ENCODE measurements at regions not wholly inside any gene's neighbourhood (a gene's known extent, or its start where the extent isn't known, plus 50 kb on each side); places are given as distances from the start of the nearest gene placed in this dataset.

DNA sequence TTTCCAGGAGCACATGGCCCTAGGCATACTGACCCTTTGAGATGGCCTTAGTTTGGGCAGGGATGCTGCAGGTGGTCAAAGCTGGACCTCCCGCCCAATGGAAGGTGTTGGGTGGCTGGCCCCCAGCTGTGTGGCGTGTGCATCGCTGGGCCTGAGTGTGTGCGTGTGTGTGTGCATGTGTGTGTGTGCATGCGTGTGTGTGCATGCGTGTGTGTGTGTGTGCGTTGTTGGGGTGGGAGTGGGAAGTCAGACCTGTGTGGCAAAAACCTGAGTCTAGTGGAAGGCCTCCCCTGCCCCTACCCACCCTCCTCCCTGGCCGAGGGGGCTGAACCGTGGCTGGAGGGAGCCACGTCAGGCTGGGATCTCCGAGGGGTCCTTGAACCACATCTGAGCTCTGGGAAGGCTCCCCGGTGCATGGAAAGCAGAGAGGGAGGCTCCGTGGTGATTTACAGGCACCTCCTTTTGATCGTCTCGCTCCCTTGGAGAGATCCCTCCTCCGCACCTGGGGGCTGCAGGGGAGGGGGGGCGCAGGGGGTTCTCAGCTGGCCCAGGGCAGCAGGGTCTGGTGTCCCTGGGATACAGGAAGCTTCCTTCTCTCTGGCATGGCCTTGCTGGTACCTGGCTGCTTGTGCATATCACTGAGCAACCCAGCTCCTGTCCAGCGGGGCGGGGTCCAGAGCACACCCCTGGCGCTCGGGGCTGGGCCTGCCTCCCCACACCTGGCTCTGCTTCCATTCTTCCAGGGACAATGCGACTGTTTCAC is 124.7 kb upstream of the WNT4 start:
- no peak for DNase-seq

DNA sequence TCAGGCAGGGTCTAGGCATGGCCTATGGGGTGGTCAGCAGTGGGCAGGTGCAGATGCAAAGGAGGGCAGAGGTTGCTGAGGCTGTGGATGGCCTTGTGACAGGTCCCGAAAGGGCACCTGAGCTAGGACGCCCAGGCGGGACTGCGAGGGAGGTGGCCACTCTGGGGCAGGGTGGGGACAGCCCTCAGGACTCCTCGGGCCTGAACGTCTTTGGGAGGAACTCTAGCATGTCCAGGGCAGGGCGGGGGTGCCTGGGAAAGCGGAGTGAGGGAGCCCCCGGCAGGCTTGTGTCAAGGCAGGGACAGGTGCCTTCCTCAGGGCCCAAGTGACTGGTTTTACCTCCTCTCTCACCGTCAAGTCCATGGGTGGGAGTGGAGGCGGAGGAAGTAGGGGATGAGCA is 125.4 kb upstream of the WNT4 start:
- no peak for DNase-seq

DNA sequence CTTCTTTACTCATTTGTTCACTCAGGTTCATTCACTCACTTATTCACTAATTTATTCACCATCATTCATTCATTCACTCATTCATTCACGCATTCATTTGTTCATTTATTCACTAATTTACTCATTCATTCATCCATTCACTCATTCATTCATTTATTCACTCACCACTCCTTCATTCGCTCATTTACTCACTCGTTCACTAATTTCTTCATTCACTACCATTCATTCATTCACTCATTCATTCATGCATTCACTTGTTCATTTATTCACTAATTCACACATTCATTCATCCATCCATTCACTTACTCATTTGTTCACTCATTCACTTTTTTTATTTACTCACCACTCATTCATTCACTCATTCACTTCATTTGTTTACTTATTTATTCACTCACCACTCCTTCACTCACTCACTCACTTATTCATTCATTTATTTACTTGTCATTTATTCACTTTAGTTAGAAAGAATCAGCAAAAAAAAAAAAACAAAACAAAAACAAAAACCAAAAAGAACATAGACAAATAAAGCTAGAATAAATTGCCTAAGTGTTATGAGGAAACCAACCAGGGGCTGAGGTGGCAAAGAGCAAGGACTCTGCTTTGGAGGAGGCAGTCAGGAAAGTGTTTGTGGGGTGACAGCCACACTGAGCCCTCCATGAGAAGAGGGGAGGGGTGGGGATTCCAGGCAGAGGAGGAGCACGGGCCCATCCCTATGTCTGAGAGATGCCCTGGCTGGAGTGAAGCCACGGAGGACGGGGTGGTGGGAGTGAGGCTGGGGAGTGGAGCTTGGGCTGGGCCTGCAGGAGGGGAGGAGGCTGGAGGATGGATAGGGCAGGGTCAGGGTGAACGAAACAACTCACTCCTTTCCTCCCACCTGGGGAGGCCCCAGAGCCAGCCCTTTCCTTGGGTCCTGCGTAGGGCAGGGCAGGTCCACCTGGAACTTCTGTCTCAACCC is 129.2 kb upstream of the WNT4 start:
- DNase-seq, result no peak

DNA sequence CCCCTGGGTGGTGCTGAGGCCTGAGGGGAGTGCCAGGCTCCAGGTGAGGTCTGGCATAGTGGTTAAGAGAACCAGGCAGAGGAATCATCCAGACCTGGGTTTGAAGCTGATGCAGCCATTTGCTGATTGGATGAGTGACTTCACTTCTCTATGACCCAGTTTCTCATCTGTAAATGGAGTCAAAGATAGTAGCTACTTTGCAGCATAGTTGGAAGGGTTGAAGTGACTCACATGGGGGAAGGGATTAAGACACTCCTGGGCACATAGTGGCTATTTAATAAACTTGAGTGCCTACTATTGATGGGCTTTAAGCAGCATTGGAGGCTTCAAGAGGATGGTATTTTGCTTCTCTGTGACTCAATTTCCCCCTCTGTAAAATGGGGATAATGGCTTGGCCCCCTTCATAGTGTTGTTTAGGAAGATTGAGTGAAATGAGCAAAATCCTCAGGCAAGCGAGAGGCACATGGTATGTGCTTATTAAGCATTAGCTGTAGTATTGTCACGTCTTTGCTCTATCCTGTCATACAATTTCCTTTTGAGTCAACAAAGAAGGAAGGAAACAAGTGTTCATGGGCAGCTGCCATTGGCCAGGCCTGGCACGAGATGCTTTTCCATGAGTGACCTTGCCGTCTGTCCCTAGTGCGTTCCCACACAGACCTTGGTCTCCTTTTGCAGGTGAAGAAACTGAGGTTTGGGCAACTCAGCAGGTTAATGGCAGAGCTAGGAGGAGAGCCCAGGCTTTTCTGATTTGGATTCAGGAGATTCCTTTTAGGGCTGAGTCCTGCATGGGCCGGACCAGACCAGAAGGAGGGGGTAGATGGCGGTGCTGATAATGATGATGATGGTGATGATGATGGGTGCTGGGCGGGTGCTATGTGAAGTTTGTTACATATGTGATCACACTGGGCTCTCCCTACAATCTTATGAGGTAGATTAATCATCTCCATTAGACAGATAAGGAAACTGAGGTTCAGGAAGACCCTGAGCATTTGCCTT is 131.1 kb upstream of the WNT4 start:
- DNase-seq, result no peak

DNA sequence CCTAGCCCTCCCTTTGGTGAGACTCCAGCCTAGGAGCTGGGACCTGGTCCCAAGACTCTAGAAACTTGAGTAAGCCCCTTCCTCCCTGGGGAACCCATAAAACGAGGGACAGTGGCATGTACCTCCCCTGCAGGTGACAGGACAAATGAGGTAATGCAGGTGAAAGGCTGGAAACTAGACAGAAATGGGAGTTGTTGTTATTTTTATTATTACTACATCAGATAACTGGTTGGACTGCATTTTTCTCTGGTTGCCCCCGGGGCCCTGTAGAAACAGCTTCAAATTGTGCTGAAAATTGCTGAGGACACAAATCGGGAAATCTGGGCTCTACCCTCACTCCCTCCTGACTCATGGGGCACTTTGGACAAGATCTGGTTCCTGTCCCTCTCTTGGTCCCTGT is 132.3 kb upstream of the WNT4 start:
- no peak for DNase-seq

DNA sequence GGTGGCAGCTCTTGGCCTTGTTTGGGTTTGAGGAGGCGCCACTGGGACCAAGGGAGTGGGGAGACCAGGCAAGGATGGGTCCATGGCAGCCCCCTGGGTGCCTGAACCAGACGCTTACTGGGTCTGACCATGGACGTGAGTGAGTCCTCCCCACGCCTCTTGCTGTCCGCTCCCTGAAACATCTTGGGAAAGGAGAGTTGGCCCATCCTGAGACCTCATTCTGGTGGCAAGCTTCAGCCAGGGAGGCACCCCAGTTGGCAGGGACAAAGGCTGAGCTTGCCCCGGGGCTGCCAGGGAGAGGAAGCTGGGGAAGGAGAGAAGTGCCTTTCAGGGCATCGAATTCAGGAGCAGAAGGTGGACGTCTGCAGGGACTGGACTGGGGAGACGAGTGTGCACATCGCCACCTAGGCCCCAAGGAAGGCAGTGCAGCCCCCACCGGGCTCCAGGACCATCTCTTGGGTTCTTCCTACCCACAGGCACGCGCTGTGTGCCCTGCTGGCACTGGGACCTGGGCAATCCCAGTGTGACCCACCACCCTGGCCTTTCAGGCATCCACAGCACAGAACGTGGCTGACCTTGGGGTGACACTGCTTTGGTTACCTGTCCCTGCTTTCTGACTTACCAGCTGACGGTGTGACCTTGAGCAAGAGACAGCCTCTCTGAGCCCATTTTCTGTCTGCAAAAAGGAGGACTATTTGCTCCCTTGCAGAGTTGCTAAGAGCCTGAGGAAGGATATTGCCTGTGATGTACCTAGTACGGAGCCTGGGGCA is 132.9 kb upstream of the WNT4 start:
- no peak for DNase-seq

DNA sequence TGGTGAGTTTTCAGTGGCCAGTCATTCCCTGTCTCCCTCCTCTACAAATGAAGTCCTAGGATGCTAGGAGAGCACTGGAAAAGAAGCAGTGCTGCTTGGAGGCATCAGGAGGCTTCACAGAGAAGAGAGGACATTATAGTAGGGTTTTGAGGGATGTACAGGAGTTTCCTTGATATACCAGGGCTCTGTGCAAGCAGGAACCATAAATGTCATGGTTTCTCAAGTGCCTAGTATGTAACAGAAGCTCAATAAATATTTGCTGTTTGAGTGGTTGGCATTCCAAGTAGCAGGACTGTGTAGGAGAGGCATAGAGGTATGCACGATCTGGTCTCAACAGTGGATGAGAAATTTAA is 133.5 kb upstream of the WNT4 start:
- DNase-seq, result no peak

DNA sequence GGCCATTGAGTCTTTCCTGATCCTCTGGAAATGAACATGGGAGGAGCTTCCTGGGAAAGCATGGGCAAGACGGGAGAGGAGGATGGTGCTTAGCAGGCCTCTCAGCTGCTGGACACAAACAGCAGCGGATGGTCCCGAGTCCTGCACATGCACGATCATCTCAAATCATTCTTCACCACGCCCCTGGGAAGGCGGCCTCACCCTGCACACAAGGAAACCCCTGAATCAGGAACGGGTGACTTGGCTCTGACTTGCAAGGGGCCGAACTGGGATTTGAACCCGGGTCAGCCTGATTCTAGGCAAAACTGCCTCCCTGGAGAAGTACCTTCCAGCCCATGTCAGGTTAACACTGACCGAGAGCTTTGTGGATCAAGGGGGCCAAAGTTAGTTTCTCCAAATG is 134.8 kb upstream of the WNT4 start:
- DNase-seq, result no peak

DNA sequence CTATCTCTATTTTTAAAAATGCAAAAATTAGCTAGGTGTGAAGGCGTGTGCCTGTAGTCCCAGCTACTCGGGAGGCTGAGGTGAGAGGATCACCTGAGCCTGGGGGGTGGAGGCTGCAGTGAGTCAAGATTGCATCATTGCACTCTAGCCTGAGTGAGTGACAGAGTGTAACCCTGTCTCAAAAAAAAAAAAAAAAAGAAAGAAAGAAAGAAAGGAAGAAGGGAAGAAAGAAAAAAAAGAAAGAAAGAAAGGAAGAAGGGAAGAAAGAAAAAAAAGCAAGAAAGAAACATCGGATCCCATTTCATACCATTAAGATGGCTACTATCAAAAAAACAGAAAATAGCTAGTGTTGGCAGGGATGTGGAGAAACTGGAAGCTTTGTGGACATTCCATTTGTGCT is 136.8 kb upstream of the WNT4 start:
- DNase-seq, result no peak

DNA sequence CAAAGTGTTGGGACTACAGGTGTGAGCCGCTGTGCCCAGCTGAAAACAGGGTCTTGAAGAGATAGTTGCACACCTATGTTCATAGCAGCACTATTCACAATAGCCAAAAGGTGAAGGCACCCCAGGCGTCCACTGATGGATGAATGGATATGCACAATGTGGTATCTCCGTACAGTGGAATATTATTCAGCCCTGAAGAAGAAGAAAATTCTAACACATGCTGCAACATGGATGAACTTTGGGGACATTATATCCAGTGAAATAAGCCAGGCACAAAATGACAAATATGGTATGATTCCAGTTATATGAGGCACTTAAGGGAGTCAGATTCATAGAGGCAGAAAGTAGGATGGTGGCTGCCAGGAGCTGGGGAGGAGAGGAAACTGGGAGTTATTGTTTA is 137.6 kb upstream of the WNT4 start:
- no peak for DNase-seq

DNA sequence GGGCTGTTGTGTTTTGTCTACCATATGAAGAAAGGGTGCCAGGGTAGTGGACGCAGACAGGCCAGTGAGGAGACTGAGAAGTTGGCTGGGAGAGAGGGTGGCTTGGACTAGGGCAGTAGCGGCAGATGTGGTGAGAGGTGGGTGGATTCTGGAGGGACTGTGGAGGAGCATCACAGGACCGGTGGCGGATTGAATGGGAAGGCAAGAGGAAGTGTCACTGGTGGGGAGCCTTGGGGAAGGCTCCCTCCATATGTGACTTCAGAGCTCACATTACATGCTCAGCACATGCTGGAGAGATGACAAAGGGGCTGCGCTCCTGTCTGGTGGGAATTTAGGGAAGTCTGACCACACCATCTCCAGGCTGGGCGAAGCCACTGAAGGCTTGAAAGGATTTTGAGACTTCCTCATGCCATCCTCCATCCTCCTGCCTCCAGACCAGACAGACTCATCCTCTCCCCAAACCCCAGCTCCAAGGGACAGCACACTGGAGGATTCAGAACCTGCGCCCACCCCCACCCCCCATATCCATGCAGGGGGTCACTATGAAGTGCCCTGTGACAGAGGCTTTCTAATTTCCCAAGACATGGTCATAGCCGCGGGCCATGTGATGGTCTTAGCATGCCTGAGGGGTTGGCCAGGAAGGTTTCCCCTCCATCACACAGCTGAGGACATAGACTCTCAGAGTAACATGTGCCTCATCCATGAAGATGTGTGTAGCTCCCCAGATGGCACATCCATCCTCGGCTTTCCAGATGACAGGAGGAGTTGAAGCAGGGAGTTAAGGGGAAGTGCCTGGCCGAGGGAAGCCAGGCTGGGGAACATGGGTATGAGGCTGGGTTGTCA is 138.8 kb upstream of the WNT4 start:
- DNase-seq, result no peak

DNA sequence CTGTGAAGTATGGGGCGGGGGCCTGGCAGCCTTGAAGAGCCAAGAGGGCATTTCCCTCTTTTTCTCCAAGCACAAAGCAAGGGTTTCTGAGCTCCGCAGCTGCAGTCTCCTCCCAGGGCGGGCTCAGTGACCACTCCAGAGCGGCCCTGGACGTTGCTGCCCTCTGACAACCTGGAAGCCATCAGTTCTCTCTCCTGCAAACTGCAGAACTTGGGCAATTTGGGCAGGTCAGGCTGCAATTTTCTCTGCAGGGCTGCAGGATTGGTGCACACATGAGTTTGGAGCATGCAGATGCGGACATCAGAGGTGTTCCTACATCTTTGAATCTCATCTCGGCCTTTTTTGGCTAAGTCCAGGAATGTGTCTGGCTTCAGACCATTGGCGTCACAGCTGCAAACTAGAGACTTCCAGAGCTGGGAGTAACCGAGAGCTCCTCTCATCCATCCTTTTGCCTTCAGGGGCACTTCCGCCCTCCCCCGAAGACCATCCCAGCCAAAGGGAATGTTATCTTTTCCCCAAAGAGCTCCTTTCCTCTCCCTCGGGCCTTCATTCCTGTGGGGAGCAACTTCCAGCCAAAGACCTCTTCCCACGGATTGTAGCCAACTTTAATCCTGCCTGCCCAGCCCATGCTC is 139.6 kb upstream of the WNT4 start:
- no peak for DNase-seq

DNA sequence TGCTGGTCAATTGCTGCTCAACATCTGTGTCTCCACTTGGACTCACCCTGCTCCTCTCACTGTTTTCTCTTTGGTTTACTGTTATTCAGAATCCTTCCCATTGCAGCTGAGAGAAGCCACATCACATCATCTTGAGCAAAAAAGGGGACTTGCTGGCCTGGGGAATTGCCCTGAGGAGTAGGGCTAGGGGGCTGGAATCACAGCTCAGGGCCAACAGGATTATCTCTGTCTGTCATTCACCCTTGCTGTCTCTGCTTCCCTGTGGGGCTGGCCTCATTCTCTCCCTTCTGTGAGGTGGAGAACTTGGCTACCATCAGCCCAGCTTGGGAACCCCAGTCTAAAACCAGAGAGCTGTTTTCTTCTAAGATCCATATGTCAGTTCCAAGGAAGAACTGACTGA is 140.7 kb upstream of the WNT4 start:
- no peak for DNase-seq

DNA sequence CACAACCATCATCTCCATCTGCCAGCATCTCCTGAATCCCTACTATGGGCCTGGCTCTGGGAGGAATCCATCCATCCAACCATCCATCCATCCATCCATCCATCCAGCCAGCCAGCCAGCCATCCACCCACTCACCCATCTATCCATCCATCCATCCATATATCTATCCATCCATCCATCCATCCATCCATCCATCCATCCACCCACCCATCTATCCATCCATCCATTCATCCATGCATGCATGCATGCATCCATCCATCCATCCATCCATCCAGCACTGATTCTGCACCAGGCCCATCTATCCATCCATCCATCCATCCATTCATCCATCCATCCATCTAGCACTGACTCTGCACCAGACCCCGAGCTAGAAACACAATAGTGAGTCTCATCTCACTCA is 141.3 kb upstream of the WNT4 start:
- no peak for DNase-seq

DNA sequence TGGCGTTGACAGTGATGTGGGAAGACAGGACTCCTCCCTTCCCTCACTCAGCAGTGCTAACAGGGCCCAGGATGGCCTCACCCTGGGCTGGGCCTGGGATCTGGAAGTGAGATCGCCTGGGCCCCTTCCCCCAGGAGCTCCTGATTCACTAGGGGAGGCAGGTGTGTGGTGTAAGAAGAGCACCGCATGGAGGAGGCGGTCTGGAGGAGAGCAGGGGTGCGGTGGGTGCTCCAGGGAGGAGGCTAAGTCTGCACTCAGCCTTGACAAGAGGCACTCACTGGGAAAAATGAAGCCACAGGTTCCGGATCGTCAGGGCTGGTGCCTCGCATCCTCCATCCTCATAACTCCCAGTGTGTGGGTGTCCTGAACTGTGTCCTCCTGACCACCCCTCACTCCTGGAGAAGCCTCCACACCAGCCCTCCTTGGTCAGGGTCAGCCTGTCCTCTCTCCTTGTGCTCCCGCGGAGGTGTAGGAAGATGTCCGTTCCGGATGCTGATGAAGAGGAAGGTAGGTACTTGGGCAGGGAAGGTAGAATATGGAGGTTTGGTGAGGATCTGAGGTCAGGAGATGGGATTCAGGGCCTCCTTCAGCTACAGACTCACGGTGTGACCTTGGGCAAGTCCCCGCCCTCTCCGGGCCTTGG is 142.1 kb upstream of the WNT4 start:
- no peak for DNase-seq

DNA sequence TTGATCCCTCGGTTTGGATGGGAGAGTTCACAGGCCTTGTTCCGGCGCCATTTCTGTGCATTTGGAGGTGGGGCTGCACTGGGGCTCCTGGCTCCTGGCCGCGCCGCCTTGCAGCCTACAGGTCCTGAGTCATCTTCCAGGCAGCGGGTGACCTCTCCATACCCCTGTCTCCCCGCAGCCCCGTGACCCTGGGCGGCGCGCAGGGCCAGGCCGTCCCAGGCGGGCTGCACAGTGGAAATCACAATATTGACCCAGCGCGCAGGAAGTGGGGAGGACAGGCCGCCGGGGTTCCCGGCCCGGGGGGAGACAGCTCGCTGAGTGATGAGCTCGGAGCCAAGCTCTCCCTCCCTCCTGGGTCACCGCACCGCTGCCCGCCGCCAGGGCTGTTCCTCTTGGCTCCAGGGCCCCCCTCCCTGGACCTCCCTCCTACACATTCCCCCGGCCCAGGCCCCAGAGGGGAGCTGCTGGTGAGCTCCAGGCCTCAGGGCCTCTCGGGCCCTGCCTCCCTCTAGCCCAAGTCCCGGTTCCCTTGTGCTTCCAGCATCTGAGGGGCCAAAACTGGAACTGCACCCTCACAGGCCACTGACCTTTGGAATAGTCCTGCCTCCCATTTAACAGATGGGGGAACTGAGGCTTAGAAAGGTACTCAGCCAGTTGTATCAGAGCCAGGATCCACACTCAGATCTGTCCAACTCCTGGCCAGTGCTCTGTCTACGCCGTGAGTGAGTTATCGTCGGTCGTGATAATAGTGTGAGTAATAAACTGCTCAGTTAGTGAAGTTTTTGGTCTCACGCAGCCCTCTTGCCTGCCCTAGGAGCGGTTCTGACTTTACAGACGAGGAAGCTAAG is 142.9 kb upstream of the WNT4 start:
- DNase-seq, result no peak

DNA sequence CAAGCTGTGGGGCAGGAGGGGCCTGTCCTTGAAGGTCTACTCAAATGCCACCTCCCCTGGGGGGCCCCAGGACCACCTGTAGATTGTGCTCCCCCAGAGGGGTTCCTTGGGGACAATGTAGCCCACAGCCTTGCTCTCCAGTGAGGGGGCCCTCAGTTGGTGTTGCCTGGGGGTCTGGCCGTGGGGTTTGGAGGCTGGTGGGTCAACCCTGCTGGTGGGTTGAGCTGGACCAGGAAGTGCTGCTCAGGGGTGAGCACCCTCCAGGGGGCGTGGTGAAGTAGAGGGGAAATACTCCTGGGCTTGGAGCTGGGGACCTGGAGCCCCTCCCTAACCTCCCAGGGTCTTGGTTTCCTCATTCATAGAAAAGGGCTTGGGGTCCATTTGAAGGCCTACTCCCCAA is 143.6 kb upstream of the WNT4 start:
- DNase-seq, result no peak

DNA sequence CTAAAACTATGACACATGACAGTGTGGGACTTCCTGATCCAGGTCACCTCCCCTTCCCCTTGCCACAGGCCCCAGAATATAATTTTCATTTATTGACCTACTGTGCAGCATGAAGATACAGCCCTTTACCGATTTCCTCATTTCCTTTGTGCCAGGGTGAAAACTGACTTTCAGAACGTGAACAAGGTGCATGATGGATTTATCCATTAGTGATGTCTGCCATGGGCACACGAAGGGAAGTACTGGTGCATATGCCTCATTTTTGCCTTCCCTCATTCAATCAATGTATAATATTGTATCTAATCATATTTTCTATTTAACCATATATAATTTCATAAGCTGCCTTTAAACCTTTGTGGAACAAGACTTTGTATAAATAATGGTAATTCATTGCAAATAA is 144.4 kb upstream of the WNT4 start:
- no peak for DNase-seq

DNA sequence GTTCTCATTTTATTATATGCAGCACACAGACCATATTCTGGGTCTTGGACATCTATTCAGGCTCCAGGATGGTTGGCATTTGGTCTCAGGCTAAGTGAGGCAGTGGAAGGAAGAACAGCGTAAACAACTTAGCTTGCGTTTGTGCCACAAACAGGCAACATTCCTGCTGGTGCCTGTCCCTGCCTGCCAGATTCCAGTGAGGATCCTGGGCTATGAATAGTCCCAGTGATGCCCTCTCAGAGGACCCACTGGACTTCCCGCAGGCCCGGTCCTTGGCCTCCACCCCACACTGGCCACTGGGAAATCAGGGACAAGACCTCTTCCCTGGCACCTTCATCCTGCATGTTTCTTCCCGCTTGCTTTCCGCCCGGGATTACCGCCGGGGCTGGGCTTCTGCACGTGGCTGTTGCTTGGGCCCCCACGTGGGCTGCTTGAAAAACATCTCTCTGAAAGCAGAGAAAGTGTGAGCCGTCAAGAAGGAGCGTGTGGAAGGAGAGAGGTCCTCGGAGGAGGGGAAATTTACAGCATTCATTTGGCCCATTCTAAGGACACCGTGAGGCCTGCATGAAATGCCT is 145.1 kb upstream of the WNT4 start:
- DNase-seq, result no peak
